ENCODE measurements at regions not wholly inside any gene's neighbourhood (a gene's known extent, or its start where the extent isn't known, plus 50 kb on each side); places are given as distances from the start of the nearest gene placed in this dataset.

GRCh38 chr2:16813593-16813992, 148.0 kb upstream of the CYRIA start:
- TF ChIP-seq POLR2A (IDR thresholded peaks at IDR 0.05) (no peak), POLR2AphosphoS5 (IDR thresholded peaks at IDR 0.05) (no peak), CTCF (IDR thresholded peaks at IDR 0.05) (no peak)
